ENCODE measurements at regions not wholly inside any gene's neighbourhood (a gene's known extent, or its start where the extent isn't known, plus 50 kb on each side); places are given as distances from the start of the nearest gene placed in this dataset.

GRCh38 chr16:5861241-5861640, 763.6 kb upstream of the EEF2KMT start:
- TF ChIP-seq ZFP3 (tag by site-specific recombination; IDR thresholded peaks at IDR 0.05; ENCODE audit: low read depth), result no peak
- no peak for TF ChIP-seq ZNF16 (tag by site-specific recombination; IDR thresholded peaks at IDR 0.05; ENCODE audit: low read depth)
- TF ChIP-seq CTCF (tag by site-specific recombination; IDR thresholded peaks at IDR 0.05), result no peak
- no peak for TF ChIP-seq ZNF354C (tag by site-specific recombination; IDR thresholded peaks at IDR 0.05; ENCODE audit: borderline replicate concordance, low read depth)
- TF ChIP-seq ZNF514 (tag by site-specific recombination; IDR thresholded peaks at IDR 0.05), result no peak
- TF ChIP-seq ZNF248 (tag by site-specific recombination; IDR thresholded peaks at IDR 0.05), result no peak
- TF ChIP-seq ZNF391 (tag by site-specific recombination; IDR thresholded peaks at IDR 0.05; ENCODE audit: borderline replicate concordance, low read depth), result no peak
- TF ChIP-seq ZNF10 (tag by site-specific recombination; IDR thresholded peaks at IDR 0.05), result no peak
- no peak for TF ChIP-seq ZNF704 (tag by site-specific recombination; IDR thresholded peaks at IDR 0.05)
- TF ChIP-seq REST (tag by site-specific recombination; IDR thresholded peaks at IDR 0.05), result no peak
- no peak for TF ChIP-seq ZNF510 (tag by site-specific recombination; IDR thresholded peaks at IDR 0.05; ENCODE audit: insufficient replicate concordance)

All from HEK293 (cell line).